ENCODE measurements at regions not wholly inside any gene's neighbourhood (a gene's known extent, or its start where the extent isn't known, plus 50 kb on each side); places are given as distances from the start of the nearest gene placed in this dataset.

DNA sequence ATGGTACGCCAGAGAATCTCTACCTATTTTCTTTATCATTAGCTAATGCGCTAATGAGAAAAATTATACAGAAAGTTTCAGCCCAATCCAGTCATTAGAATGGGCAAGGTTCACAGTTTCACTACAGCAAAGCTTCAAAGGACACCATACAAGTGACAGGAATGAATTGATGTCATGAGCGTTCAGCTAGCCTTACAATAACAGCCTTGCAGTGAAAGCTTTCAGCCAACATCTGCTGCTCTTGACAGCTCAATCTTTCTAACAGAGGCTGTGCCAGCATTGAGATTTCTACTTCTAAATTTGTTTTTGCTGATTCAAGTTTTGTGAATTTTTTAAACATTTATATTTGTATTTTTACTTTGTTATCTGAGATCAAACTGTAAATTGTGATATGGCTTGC lies 302.4 kb upstream of the FAM174A start:
- TF ChIP-seq, protein P1, sequence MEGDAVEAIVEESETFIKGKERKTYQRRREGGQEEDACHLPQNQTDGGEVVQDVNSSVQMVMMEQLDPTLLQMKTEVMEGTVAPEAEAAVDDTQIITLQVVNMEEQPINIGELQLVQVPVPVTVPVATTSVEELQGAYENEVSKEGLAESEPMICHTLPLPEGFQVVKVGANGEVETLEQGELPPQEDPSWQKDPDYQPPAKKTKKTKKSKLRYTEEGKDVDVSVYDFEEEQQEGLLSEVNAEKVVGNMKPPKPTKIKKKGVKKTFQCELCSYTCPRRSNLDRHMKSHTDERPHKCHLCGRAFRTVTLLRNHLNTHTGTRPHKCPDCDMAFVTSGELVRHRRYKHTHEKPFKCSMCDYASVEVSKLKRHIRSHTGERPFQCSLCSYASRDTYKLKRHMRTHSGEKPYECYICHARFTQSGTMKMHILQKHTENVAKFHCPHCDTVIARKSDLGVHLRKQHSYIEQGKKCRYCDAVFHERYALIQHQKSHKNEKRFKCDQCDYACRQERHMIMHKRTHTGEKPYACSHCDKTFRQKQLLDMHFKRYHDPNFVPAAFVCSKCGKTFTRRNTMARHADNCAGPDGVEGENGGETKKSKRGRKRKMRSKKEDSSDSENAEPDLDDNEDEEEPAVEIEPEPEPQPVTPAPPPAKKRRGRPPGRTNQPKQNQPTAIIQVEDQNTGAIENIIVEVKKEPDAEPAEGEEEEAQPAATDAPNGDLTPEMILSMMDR (IDR thresholded peaks at IDR 0.05): no peak
- TF ChIP-seq POLR2A (IDR thresholded peaks at IDR 0.05): no peak
- no peak for TF ChIP-seq POLR2AphosphoS5 (IDR thresholded peaks at IDR 0.05)
